ENCODE measurements at regions not wholly inside any gene's neighbourhood (a gene's known extent, or its start where the extent isn't known, plus 50 kb on each side); places are given as distances from the start of the nearest gene placed in this dataset.

DNA sequence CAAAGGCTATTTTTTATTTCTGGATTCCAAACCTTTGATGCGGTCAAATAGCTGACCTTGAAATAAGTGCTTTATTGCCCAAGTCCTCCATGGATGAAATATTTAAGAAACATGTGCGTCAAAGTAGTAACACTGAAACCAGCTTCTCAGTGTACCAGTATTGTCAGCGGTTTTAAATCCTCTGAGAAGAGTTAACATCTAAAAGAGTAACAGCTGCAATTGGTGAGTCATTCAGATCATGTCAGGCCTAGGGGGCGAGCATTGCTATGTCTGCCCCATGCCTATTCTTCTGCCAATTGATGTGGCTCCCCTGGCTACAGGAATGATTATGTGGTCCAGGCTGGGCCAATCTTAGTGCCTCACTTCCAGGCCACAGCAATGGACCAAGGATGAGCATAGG lies 263.3 kb upstream of the SORL1-AS1 start:
- POLR2A ChIA-PET, result no interaction called here
- H3K9me2 ChIP-seq, result 0 out of 2 replicates have a peak, but pooled peaks cover 2% of the 10 kb centered on the region
- H3K9ac ChIP-seq, result no peak overlapping the region
- no peak overlapping the region for H3K27ac ChIP-seq (ENCODE audit: low read depth in 2 of 2, low read length in 1 of 2)
- H3K4me1 ChIP-seq (ENCODE audit: control insufficient read depth in 1 of 2, insufficient read depth in 2 of 2, low read depth in 1 of 2, low read length in 1 of 2), result peaks cover 0 to 6% of the 10 kb centered on the region in 2 experiments; a peak in 2 of 4 replicates
- H3K27me3 ChIP-seq (ENCODE audit: insufficient read depth), result no peaks in the 10 kb centered on the region
- H3K4me2 ChIP-seq, result no peak overlapping the region
- peaks cover 2% of the 10 kb centered on the region for H3F3A ChIP-seq (replicated peaks; ENCODE audit: insufficient read depth)
- H3K9me3 ChIP-seq, result no peaks in the 10 kb centered on the region
- H3K36me3 ChIP-seq (replicated peaks in 1 of 2; ENCODE audit: control insufficient read depth in 1 of 2, insufficient read depth in 2 of 2, low read length in 1 of 2), result no peaks in the 10 kb centered on the region
- TF ChIP-seq, protein P1, sequence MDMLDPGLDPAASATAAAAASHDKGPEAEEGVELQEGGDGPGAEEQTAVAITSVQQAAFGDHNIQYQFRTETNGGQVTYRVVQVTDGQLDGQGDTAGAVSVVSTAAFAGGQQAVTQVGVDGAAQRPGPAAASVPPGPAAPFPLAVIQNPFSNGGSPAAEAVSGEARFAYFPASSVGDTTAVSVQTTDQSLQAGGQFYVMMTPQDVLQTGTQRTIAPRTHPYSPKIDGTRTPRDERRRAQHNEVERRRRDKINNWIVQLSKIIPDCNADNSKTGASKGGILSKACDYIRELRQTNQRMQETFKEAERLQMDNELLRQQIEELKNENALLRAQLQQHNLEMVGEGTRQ (IDR thresholded peaks at IDR 0.05; ENCODE audit: borderline replicate concordance, low read depth, low read length), result no peak
- no peak for TF ChIP-seq GABPA (IDR thresholded peaks at IDR 0.05; ENCODE audit: low read depth)
- no peak for TF ChIP-seq SIN3A (IDR thresholded peaks at IDR 0.05; ENCODE audit: borderline replicate concordance, low read depth, low read length)
- TF ChIP-seq JUND (IDR thresholded peaks at IDR 0.05), result 0 out of 2 replicates have a peak, but pooled peaks have one; percentile 6
- no peak for TF ChIP-seq CHD2 (IDR thresholded peaks at IDR 0.05; ENCODE audit: low read length, partially characterized antibody)
- peak; percentile 44; the same call in 1 of the 2 replicates for TF ChIP-seq FOSL2 (IDR thresholded peaks at IDR 0.05; ENCODE audit: borderline replicate concordance, low read depth)
- no peak for TF ChIP-seq NRF1 (IDR thresholded peaks at IDR 0.05; ENCODE audit: low read depth, low read length)
- H3K79me2 ChIP-seq (ENCODE audit: insufficient read depth), result no peaks in the 10 kb centered on the region
- WGBS (ENCODE audit: low lambda C conversion rate), result 64% methylated on average over 4 of the region's 4 CpGs
- CTCF ChIA-PET, result no interaction called here
- no peaks in the 10 kb centered on the region for H4K20me1 ChIP-seq (ENCODE audit: insufficient read depth)
- no peak for DNase-seq
- no peak overlapping the region for H3K4me3 ChIP-seq (ENCODE audit: low read depth in 2 of 2, low read length in 1 of 2)
- no peak overlapping the region for H2AFZ ChIP-seq (ENCODE audit: low read depth)

DNA sequence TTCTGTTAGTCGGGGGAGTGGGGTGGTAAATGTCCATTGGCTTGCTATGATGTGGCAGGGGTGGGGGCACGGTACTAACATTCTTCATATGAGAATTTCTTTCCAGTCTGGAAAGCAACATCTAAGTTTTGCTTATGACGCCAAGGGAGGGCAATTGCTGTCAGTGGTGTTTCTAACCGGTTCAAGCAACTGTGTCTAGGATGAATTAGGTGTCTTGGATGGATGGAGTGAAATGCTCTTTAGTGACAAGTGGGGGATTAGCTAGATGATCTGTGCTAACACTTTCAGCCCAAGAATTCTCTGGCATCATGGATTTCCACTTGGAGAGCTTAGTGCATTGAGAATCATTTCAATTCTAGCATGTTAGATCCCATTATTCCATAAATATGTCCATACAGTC lies 262.6 kb upstream of the SORL1-AS1 start:
- H3K79me2 ChIP-seq (ENCODE audit: insufficient read depth), result no peaks in the 10 kb centered on the region
- H2AFZ ChIP-seq (ENCODE audit: low read depth), result no peak overlapping the region
- no peaks in the 10 kb centered on the region for H3K27me3 ChIP-seq (ENCODE audit: insufficient read depth)
- no peak overlapping the region for H3K4me2 ChIP-seq
- H3K27ac ChIP-seq (ENCODE audit: low read depth in 2 of 2, low read length in 1 of 2), result no peak overlapping the region
- DNase-seq, result no peak
- H3K9me3 ChIP-seq, result no peaks in the 10 kb centered on the region
- 0 out of 2 replicates have a peak, but pooled peaks cover 3% of the 10 kb centered on the region for H3K9me2 ChIP-seq
- peaks cover 0 to 6% of the 10 kb centered on the region in 2 experiments; a peak in 2 of 4 replicates for H3K4me1 ChIP-seq (ENCODE audit: control insufficient read depth in 1 of 2, insufficient read depth in 2 of 2, low read depth in 1 of 2, low read length in 1 of 2)
- TF ChIP-seq, protein P2, sequence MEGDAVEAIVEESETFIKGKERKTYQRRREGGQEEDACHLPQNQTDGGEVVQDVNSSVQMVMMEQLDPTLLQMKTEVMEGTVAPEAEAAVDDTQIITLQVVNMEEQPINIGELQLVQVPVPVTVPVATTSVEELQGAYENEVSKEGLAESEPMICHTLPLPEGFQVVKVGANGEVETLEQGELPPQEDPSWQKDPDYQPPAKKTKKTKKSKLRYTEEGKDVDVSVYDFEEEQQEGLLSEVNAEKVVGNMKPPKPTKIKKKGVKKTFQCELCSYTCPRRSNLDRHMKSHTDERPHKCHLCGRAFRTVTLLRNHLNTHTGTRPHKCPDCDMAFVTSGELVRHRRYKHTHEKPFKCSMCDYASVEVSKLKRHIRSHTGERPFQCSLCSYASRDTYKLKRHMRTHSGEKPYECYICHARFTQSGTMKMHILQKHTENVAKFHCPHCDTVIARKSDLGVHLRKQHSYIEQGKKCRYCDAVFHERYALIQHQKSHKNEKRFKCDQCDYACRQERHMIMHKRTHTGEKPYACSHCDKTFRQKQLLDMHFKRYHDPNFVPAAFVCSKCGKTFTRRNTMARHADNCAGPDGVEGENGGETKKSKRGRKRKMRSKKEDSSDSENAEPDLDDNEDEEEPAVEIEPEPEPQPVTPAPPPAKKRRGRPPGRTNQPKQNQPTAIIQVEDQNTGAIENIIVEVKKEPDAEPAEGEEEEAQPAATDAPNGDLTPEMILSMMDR (IDR thresholded peaks at IDR 0.05), result no peak
- TF ChIP-seq TAF1 (IDR thresholded peaks at IDR 0.05; ENCODE audit: borderline replicate concordance, low read depth, low read length) (no peak), POLR2AphosphoS5 (IDR thresholded peaks at IDR 0.05; ENCODE audit: low read depth, low read length) (no peak), RAD21 (IDR thresholded peaks at IDR 0.05; ENCODE audit: low read length) (no peak), MEF2A (IDR thresholded peaks at IDR 0.05; ENCODE audit: borderline replicate concordance, low read depth) (no peak), SIN3A (IDR thresholded peaks at IDR 0.05; ENCODE audit: borderline replicate concordance, low read depth, low read length) (no peak), TEAD4 (IDR thresholded peaks at IDR 0.05; ENCODE audit: borderline replicate concordance, insufficient read depth) (no peak), RCOR1 (IDR thresholded peaks at IDR 0.05; ENCODE audit: low read length) (no peak), SMC3 (IDR thresholded peaks at IDR 0.05; ENCODE audit: low read depth, low read length) (no peak)
- TF ChIP-seq, protein P3, sequence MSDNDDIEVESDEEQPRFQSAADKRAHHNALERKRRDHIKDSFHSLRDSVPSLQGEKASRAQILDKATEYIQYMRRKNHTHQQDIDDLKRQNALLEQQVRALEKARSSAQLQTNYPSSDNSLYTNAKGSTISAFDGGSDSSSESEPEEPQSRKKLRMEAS (IDR thresholded peaks at IDR 0.05; ENCODE audit: low read depth), result no peak
- TF ChIP-seq, protein P4, sequence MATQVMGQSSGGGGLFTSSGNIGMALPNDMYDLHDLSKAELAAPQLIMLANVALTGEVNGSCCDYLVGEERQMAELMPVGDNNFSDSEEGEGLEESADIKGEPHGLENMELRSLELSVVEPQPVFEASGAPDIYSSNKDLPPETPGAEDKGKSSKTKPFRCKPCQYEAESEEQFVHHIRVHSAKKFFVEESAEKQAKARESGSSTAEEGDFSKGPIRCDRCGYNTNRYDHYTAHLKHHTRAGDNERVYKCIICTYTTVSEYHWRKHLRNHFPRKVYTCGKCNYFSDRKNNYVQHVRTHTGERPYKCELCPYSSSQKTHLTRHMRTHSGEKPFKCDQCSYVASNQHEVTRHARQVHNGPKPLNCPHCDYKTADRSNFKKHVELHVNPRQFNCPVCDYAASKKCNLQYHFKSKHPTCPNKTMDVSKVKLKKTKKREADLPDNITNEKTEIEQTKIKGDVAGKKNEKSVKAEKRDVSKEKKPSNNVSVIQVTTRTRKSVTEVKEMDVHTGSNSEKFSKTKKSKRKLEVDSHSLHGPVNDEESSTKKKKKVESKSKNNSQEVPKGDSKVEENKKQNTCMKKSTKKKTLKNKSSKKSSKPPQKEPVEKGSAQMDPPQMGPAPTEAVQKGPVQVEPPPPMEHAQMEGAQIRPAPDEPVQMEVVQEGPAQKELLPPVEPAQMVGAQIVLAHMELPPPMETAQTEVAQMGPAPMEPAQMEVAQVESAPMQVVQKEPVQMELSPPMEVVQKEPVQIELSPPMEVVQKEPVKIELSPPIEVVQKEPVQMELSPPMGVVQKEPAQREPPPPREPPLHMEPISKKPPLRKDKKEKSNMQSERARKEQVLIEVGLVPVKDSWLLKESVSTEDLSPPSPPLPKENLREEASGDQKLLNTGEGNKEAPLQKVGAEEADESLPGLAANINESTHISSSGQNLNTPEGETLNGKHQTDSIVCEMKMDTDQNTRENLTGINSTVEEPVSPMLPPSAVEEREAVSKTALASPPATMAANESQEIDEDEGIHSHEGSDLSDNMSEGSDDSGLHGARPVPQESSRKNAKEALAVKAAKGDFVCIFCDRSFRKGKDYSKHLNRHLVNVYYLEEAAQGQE (IDR thresholded peaks at IDR 0.05; ENCODE audit: low read depth, low read length), result no peak
- ChIA-PET CTCF (no interaction called here), POLR2A (no interaction called here)
- H4K20me1 ChIP-seq (ENCODE audit: insufficient read depth), result no peaks in the 10 kb centered on the region
- no peaks in the 10 kb centered on the region for H3K36me3 ChIP-seq (replicated peaks in 1 of 2; ENCODE audit: control insufficient read depth in 1 of 2, insufficient read depth in 2 of 2, low read length in 1 of 2)
- no peak overlapping the region for H3K4me3 ChIP-seq (ENCODE audit: low read depth in 2 of 2, low read length in 1 of 2)
- WGBS (ENCODE audit: low lambda C conversion rate), result 69% methylated on average over 4 of the region's 4 CpGs
- H3F3A ChIP-seq (replicated peaks; ENCODE audit: insufficient read depth), result peaks cover 2% of the 10 kb centered on the region
- H3K9ac ChIP-seq, result no peak overlapping the region
